SK-N-SH (cell line): ENCODE measurements at regions not wholly inside any gene's neighbourhood (a gene's known extent, or its start where the extent isn't known, plus 50 kb on each side); places are given as distances from the start of the nearest gene placed in this dataset.

Source experiments
- POLR2AphosphoS5 ChIP-seq: IDR thresholded peaks from 2 replicates; pipeline ENCODE4 v1.6.1; 2012; ENCODE audit warnings: low read depth, low read length
- SMC3 ChIP-seq: IDR thresholded peaks from 2 replicates; pipeline ENCODE4 v1.6.1; 2012; ENCODE audit warnings: low read depth, low read length, improper control_type of control experiment
- TF ChIP-seq, protein P1 (sequence below): fragments of 200-600 bp; sonication (generic); IDR thresholded peaks from 2 replicates; pipeline ENCODE4 v1.6.1; 2017; ENCODE audit warnings: antibody characterized with exemption, mild to moderate bottlenecking, moderate library complexity

DNA sequence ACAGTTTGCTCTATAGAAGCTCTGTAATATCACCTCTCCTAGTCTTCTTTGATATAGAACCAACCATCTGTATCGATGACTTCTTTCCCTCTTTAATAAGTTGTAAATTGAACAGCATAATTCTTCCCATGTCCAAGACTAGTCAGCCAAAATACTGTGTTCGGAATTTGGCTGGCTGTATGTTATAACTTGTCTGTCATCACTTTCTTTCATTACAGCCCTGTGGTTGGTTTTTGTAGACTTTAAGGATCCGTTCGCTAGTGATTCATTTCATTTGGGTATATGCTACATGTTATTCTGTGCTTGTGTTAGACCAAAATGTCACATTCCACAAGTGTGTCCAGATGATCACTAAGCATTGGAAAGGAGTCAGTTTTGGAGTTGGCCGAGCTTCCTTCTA is 155.4 kb upstream of the ITGB1 start:
- TF ChIP-seq, protein P1, sequence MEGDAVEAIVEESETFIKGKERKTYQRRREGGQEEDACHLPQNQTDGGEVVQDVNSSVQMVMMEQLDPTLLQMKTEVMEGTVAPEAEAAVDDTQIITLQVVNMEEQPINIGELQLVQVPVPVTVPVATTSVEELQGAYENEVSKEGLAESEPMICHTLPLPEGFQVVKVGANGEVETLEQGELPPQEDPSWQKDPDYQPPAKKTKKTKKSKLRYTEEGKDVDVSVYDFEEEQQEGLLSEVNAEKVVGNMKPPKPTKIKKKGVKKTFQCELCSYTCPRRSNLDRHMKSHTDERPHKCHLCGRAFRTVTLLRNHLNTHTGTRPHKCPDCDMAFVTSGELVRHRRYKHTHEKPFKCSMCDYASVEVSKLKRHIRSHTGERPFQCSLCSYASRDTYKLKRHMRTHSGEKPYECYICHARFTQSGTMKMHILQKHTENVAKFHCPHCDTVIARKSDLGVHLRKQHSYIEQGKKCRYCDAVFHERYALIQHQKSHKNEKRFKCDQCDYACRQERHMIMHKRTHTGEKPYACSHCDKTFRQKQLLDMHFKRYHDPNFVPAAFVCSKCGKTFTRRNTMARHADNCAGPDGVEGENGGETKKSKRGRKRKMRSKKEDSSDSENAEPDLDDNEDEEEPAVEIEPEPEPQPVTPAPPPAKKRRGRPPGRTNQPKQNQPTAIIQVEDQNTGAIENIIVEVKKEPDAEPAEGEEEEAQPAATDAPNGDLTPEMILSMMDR: no peak
- no peak for TF ChIP-seq POLR2AphosphoS5
- TF ChIP-seq SMC3: no peak
